NB4 (cell line): ENCODE measurements at regions not wholly inside any gene's neighbourhood (a gene's known extent, or its start where the extent isn't known, plus 50 kb on each side); places are given as distances from the start of the nearest gene placed in this dataset.

Source experiments
- POLR2A ChIP-seq: IDR thresholded peaks from 2 replicates; pipeline ENCODE4 v1.6.1; 2011; ENCODE audit warnings: mild to moderate bottlenecking; ENCODE audit not compliant: insufficient read length; ENCODE audit errors: extremely low read depth
- TF ChIP-seq, protein P1 (sequence below): IDR thresholded peaks from one replicate; pipeline ENCODE4 v1.5.1; 2012; ENCODE audit warnings: low read depth, low read length

DNA sequence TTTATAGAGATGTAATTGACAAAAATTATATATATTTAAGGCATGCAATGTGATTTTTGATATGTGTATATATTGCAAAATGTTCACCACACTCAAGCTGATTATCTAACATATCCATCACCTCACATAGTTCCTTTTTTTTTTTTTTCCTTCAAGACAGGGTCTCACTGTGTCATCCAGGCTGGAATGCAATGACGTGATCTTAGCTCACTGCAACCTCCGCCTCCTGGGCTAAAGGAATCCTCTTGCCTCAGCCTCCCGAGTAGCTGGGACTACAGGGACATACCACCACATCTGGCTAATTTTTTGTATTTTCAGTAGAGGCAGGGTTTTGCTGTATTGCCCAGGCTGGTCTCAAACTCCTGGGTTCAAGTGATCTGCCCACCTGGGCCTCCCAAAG is 65.1 kb upstream of the SLC35C1 start:
- TF ChIP-seq, protein P1, sequence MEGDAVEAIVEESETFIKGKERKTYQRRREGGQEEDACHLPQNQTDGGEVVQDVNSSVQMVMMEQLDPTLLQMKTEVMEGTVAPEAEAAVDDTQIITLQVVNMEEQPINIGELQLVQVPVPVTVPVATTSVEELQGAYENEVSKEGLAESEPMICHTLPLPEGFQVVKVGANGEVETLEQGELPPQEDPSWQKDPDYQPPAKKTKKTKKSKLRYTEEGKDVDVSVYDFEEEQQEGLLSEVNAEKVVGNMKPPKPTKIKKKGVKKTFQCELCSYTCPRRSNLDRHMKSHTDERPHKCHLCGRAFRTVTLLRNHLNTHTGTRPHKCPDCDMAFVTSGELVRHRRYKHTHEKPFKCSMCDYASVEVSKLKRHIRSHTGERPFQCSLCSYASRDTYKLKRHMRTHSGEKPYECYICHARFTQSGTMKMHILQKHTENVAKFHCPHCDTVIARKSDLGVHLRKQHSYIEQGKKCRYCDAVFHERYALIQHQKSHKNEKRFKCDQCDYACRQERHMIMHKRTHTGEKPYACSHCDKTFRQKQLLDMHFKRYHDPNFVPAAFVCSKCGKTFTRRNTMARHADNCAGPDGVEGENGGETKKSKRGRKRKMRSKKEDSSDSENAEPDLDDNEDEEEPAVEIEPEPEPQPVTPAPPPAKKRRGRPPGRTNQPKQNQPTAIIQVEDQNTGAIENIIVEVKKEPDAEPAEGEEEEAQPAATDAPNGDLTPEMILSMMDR: no peak
- no peak for TF ChIP-seq POLR2A
